ENCODE measurements at regions not wholly inside any gene's neighbourhood (a gene's known extent, or its start where the extent isn't known, plus 50 kb on each side); places are given as distances from the start of the nearest gene placed in this dataset.

GRCh38 chr6:168892031-168892430, 361.6 kb downstream of the THBS2 start:
- Histone ChIP-seq H3K14ac (ENCODE audit: low read length) (no peak overlapping the region), H4K91ac (ENCODE audit: low read depth, low read length, poor library complexity) (no peak overlapping the region), H3K4me2 (ENCODE audit: insufficient read depth, low read length, poor library complexity, severe bottlenecking) (no peak overlapping the region), H3K4me3 (ENCODE audit: low read length in 2 of 2) (no peak overlapping the region), H3K23ac (ENCODE audit: low read depth, low read length, poor library complexity) (no peak overlapping the region), H4K8ac (ENCODE audit: low read depth, low read length) (no peak overlapping the region), H2AK5ac (ENCODE audit: low read depth, low read length) (peak overlapping the region; percentile 31), H3K4ac (ENCODE audit: low read length) (no peak overlapping the region), H3K9me3 (replicated peaks in 1 of 2; ENCODE audit: control insufficient read depth in 2 of 2, insufficient read depth in 1 of 2, low read depth in 1 of 2, low read length in 2 of 2) (peaks cover 0 to 2% of the 10 kb centered on the region in 2 donors), H2BK15ac (ENCODE audit: low read length) (no peak overlapping the region), H2BK120ac (ENCODE audit: low read depth, low read length) (no peak overlapping the region), H3K18ac (ENCODE audit: low read length) (no peak overlapping the region), H2BK12ac (ENCODE audit: low read length) (no peak overlapping the region), H3K27me3 (ENCODE audit: control insufficient read depth in 3 of 3, insufficient read depth in 3 of 3, low read depth in 1 of 3, low read length in 3 of 3) (no peaks in the 10 kb centered on the region), H3K4me1 (ENCODE audit: control insufficient read depth in 2 of 2, insufficient read depth in 1 of 2, low read depth in 1 of 2, low read length in 2 of 2) (peaks cover 0 to 3% of the 10 kb centered on the region in 2 donors), H2AFZ (ENCODE audit: low read length) (no peak overlapping the region), H3K79me1 (ENCODE audit: low read depth, low read length) (no peaks in the 10 kb centered on the region), H3K27ac (replicated peaks; ENCODE audit: low read length) (no peak overlapping the region), H3K36me3 (replicated peaks in 1 of 2; ENCODE audit: control insufficient read depth in 2 of 2, insufficient read depth in 2 of 2, low read length in 2 of 2) (peaks cover 0 to 2% of the 10 kb centered on the region in 2 donors), H2BK5ac (ENCODE audit: low read length) (no peak overlapping the region), H3K9ac (ENCODE audit: low read depth, low read length, poor library complexity) (no peak overlapping the region)
- no CpG with 5 or more reads among the region's 5 CpGs for WGBS, 2 donors (ENCODE audit: extremely low coverage in 2 of 2, insufficient read length in 2 of 2, insufficient replicate concordance in 1 of 2)
- no peak for DNase-seq (ENCODE audit: low spot score)

GRCh38 chr6:168890981-168891365, 362.7 kb downstream of the THBS2 start:
- Histone ChIP-seq H3K27me3 (ENCODE audit: control insufficient read depth in 3 of 3, insufficient read depth in 3 of 3, low read depth in 1 of 3, low read length in 3 of 3) (no peaks in the 10 kb centered on the region), H3K4ac (ENCODE audit: low read length) (no peak overlapping the region), H3K79me1 (ENCODE audit: low read depth, low read length) (no peaks in the 10 kb centered on the region), H2AFZ (ENCODE audit: low read length) (no peak overlapping the region), H2BK5ac (ENCODE audit: low read length) (no peak overlapping the region), H3K9ac (ENCODE audit: low read depth, low read length, poor library complexity) (no peak overlapping the region), H3K14ac (ENCODE audit: low read length) (no peak overlapping the region), H3K4me1 (ENCODE audit: control insufficient read depth in 2 of 2, insufficient read depth in 1 of 2, low read depth in 1 of 2, low read length in 2 of 2) (peaks cover 0 to 3% of the 10 kb centered on the region in 2 donors), H3K4me3 (ENCODE audit: low read length in 2 of 2) (no peak overlapping the region), H4K91ac (ENCODE audit: low read depth, low read length, poor library complexity) (no peak overlapping the region), H3K36me3 (replicated peaks in 1 of 2; ENCODE audit: control insufficient read depth in 2 of 2, insufficient read depth in 2 of 2, low read length in 2 of 2) (peaks cover 0 to 2% of the 10 kb centered on the region in 2 donors), H4K8ac (ENCODE audit: low read depth, low read length) (no peak overlapping the region), H2BK15ac (ENCODE audit: low read length) (no peak overlapping the region), H3K18ac (ENCODE audit: low read length) (no peak overlapping the region), H3K27ac (replicated peaks; ENCODE audit: low read length) (no peak overlapping the region), H2AK5ac (ENCODE audit: low read depth, low read length) (no peak overlapping the region), H3K23ac (ENCODE audit: low read depth, low read length, poor library complexity) (no peak overlapping the region), H2BK12ac (ENCODE audit: low read length) (no peak overlapping the region), H3K4me2 (ENCODE audit: insufficient read depth, low read length, poor library complexity, severe bottlenecking) (no peak overlapping the region), H3K9me3 (replicated peaks in 1 of 2; ENCODE audit: control insufficient read depth in 2 of 2, insufficient read depth in 1 of 2, low read depth in 1 of 2, low read length in 2 of 2) (peaks cover 0 to 2% of the 10 kb centered on the region in 2 donors), H2BK120ac (ENCODE audit: low read depth, low read length) (no peak overlapping the region)
- no CpG with 5 or more reads among the region's 3 CpGs for WGBS, 2 donors (ENCODE audit: extremely low coverage in 2 of 2, insufficient read length in 2 of 2, insufficient replicate concordance in 1 of 2)
- DNase-seq (ENCODE audit: low spot score): no peak

- Histone ChIP-seq H3K36me3 (replicated peaks in 1 of 2; ENCODE audit: control insufficient read depth in 2 of 2, insufficient read depth in 2 of 2, low read length in 2 of 2) (peaks cover 0 to 1% of the 10 kb centered on the region in 2 donors), H3K27me3 (ENCODE audit: control insufficient read depth in 3 of 3, insufficient read depth in 3 of 3, low read depth in 1 of 3, low read length in 3 of 3) (no peaks in the 10 kb centered on the region), H3K79me1 (ENCODE audit: low read depth, low read length) (no peaks in the 10 kb centered on the region), H2BK15ac (ENCODE audit: low read length) (peak overlapping the region; percentile 24), H2BK5ac (ENCODE audit: low read length) (no peak overlapping the region), H3K9me3 (replicated peaks in 1 of 2; ENCODE audit: control insufficient read depth in 2 of 2, insufficient read depth in 1 of 2, low read depth in 1 of 2, low read length in 2 of 2) (peaks cover 0 to 2% of the 10 kb centered on the region in 2 donors), H3K18ac (ENCODE audit: low read length) (no peak overlapping the region), H3K4me2 (ENCODE audit: insufficient read depth, low read length, poor library complexity, severe bottlenecking) (no peak overlapping the region), H2AK5ac (ENCODE audit: low read depth, low read length) (no peak overlapping the region), H3K9ac (ENCODE audit: low read depth, low read length, poor library complexity) (no peak overlapping the region), H4K8ac (ENCODE audit: low read depth, low read length) (no peak overlapping the region), H3K4ac (ENCODE audit: low read length) (no peak overlapping the region), H3K14ac (ENCODE audit: low read length) (no peak overlapping the region), H2BK12ac (ENCODE audit: low read length) (no peak overlapping the region), H4K91ac (ENCODE audit: low read depth, low read length, poor library complexity) (no peak overlapping the region), H2BK120ac (ENCODE audit: low read depth, low read length) (no peak overlapping the region), H3K4me3 (ENCODE audit: low read length in 2 of 2) (no peak overlapping the region), H3K4me1 (ENCODE audit: control insufficient read depth in 2 of 2, insufficient read depth in 1 of 2, low read depth in 1 of 2, low read length in 2 of 2) (peaks cover 0 to 3% of the 10 kb centered on the region in 2 donors), H3K23ac (ENCODE audit: low read depth, low read length, poor library complexity) (no peak overlapping the region), H2AFZ (ENCODE audit: low read length) (no peak overlapping the region), H3K27ac (replicated peaks; ENCODE audit: low read length) (no peak overlapping the region)
- no CpG with 5 or more reads among the region's 26 CpGs for WGBS, 2 donors (ENCODE audit: extremely low coverage in 2 of 2, insufficient read length in 2 of 2, insufficient replicate concordance in 1 of 2)
- no peak for DNase-seq (ENCODE audit: low spot score)
Measured at GRCh38 chr6:168890306-168890980, 363.2 kb downstream of the THBS2 start.

- H2AFZ ChIP-seq (ENCODE audit: low read length): no peak overlapping the region
- no peak for DNase-seq (ENCODE audit: low spot score)
- no peaks in the 10 kb centered on the region for H3K36me3 ChIP-seq (replicated peaks in 1 of 2; ENCODE audit: control insufficient read depth in 2 of 2, insufficient read depth in 2 of 2, low read length in 2 of 2)
- H3K4me2 ChIP-seq (ENCODE audit: insufficient read depth, low read length, poor library complexity, severe bottlenecking): no peak overlapping the region
- no peak overlapping the region for H3K23ac ChIP-seq (ENCODE audit: low read depth, low read length, poor library complexity)
- H4K91ac ChIP-seq (ENCODE audit: low read depth, low read length, poor library complexity): no peak overlapping the region
- peaks cover 0 to 3% of the 10 kb centered on the region in 2 donors for H3K4me1 ChIP-seq (ENCODE audit: control insufficient read depth in 2 of 2, insufficient read depth in 1 of 2, low read depth in 1 of 2, low read length in 2 of 2)
- no peak overlapping the region for H3K9ac ChIP-seq (ENCODE audit: low read depth, low read length, poor library complexity)
- H3K14ac ChIP-seq (ENCODE audit: low read length): no peak overlapping the region
- no peaks in the 10 kb centered on the region for H3K79me1 ChIP-seq (ENCODE audit: low read depth, low read length)
- no peak overlapping the region for H2BK120ac ChIP-seq (ENCODE audit: low read depth, low read length)
- H2BK15ac ChIP-seq (ENCODE audit: low read length): no peak overlapping the region
- no peak overlapping the region for H3K4me3 ChIP-seq (ENCODE audit: low read length in 2 of 2)
- H2BK5ac ChIP-seq (ENCODE audit: low read length): no peak overlapping the region
- H3K9me3 ChIP-seq (replicated peaks in 1 of 2; ENCODE audit: control insufficient read depth in 2 of 2, insufficient read depth in 1 of 2, low read depth in 1 of 2, low read length in 2 of 2): no peaks in the 10 kb centered on the region
- H2AK5ac ChIP-seq (ENCODE audit: low read depth, low read length): no peak overlapping the region
- no peak overlapping the region for H3K27ac ChIP-seq (replicated peaks; ENCODE audit: low read length)
- H4K8ac ChIP-seq (ENCODE audit: low read depth, low read length): no peak overlapping the region
- H3K18ac ChIP-seq (ENCODE audit: low read length): no peak overlapping the region
- H3K27me3 ChIP-seq (ENCODE audit: control insufficient read depth in 3 of 3, insufficient read depth in 3 of 3, low read depth in 1 of 3, low read length in 3 of 3): peaks cover 0 to 3% (median 0%) of the 10 kb centered on the region in 3 experiments
- no peak overlapping the region for H2BK12ac ChIP-seq (ENCODE audit: low read length)
- no peak overlapping the region for H3K4ac ChIP-seq (ENCODE audit: low read length)
- WGBS, 2 donors (ENCODE audit: extremely low coverage in 2 of 2, insufficient read length in 2 of 2, insufficient replicate concordance in 1 of 2): no CpG with 5 or more reads among the region's 18 CpGs
Measured at GRCh38 chr6:168888786-168889345, 364.8 kb downstream of the THBS2 start.

Data from neuronal stem cell (in vitro differentiated cells).